GM12873 (cell line): ENCODE measurements at regions not wholly inside any gene's neighbourhood (a gene's known extent, or its start where the extent isn't known, plus 50 kb on each side); places are given as distances from the start of the nearest gene placed in this dataset.

ENCODE experiments used
- TF ChIP-seq, protein P1 (sequence below): IDR thresholded peaks from 2 replicates; pipeline ENCODE4 v1.5.1; 2012; ENCODE audit warnings: low read depth, mild to moderate bottlenecking, moderate library complexity, low read length, control low read depth; ENCODE audit not compliant: insufficient read depth; ENCODE audit errors: missing control alignments

GRCh38 chr11:91173701-91174100 is 950.9 kb upstream of the CHORDC1 start:
- TF ChIP-seq, protein P1, sequence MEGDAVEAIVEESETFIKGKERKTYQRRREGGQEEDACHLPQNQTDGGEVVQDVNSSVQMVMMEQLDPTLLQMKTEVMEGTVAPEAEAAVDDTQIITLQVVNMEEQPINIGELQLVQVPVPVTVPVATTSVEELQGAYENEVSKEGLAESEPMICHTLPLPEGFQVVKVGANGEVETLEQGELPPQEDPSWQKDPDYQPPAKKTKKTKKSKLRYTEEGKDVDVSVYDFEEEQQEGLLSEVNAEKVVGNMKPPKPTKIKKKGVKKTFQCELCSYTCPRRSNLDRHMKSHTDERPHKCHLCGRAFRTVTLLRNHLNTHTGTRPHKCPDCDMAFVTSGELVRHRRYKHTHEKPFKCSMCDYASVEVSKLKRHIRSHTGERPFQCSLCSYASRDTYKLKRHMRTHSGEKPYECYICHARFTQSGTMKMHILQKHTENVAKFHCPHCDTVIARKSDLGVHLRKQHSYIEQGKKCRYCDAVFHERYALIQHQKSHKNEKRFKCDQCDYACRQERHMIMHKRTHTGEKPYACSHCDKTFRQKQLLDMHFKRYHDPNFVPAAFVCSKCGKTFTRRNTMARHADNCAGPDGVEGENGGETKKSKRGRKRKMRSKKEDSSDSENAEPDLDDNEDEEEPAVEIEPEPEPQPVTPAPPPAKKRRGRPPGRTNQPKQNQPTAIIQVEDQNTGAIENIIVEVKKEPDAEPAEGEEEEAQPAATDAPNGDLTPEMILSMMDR, result no peak

- TF ChIP-seq, protein P1, result no peak
Measured at GRCh38 chr11:91170711-91171110, 947.9 kb upstream of the CHORDC1 start.

DNA sequence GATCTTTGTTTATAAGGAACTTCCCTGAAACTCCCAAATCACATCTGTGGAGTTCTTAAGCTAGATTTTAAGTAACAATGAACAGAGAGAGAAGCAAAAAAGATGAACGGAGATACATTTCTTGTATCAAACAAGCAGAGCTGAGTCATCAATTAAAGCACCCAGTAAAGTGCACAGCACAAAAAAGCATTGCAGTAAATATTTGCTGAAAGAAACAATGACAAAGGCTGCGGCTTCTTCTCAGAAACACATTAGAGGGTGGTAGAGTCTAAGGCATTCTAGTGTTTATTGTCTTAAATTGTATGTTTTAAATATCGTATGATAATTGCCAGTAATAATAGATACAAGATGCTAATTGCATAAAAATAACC is 941.6 kb upstream of the CHORDC1 start:
- TF ChIP-seq, protein P1, result no peak

DNA sequence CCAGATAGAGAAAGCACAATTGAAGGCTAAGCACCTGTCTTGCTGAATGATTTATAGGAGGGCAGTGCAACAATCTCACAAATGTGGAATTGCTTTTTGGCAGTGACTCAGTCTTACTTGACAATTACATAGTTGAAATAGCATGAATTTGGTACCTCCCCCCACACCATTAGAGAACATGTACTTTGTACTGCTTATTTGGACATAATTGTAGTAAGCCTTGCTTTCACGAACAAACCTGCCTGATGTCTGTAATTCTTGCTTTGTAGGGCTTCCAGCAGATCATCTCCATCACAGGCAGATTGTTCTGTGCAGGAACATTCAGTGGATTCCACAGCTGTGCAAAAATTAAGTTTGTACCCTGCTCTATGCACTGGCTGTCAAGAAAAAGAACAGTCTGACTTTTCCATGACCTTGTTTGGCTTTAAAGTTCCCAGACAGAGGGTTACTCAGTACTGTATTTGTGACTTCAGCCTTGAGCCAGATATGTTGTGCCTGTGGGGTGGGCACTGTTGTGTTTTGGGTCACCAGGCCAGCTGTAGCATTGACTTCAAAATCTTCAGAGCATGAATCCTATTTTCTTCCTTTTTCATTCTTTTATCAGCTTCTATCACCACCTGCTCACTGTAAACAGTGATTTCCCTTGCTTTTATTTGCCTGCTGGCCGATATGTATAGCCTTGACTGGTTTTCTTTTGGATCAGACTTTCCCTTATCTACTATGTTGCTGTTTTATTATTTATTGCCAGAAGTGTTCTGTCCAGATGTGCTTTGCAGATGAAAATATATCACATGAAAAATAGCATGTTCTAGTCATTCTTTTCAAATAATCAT is 941.0 kb upstream of the CHORDC1 start:
- TF ChIP-seq, protein P1, result no peak

- TF ChIP-seq, protein P1, result no peak
Measured at GRCh38 chr11:91160661-91161060, 937.8 kb upstream of the CHORDC1 start.

DNA sequence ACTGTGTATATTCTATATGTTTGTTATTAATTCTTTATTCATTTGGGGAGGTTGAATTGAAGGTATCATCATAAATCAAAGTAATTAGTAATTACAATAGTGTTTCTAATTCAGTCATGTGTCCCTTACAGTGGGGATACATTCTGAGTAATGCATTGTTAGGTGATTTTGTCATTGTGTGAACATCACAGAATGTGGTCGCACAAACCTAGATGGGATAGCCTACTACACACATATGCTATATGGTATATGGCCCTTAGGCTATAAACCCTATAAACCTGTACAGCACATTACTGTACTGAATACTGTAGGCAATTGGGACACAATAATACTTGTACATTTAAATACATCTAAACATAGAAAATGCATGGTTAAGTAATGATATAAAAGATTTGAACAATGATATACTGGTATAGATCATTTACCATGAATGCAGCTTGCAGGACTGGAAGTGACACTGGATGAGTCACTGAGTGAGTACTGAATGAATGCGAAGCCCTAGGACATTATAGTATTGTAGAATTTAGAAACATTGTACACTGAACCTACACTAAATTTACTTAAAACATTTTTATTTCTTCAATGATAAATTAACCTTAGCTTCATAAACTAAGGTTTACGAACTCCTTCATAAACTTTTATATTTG is 936.2 kb upstream of the CHORDC1 start:
- TF ChIP-seq, protein P1, result no peak

- TF ChIP-seq, protein P1, result no peak
Measured at GRCh38 chr11:91158297-91158696, 935.4 kb upstream of the CHORDC1 start.
